HFF-Myc (cell line): ENCODE measurements at regions not wholly inside any gene's neighbourhood (a gene's known extent, or its start where the extent isn't known, plus 50 kb on each side); places are given as distances from the start of the nearest gene placed in this dataset.

Experiments
- DNase-seq: peaks from one replicate; pipeline ENCODE4 v3.0.0-alpha.2; 2011; ENCODE audit warnings: low read depth; ENCODE audit errors: extremely low read depth
- H3K4me3 ChIP-seq: replicated peaks from 2 replicates; pipeline ENCODE4 v1.5.1; 2011; ENCODE audit warnings: low read depth, mild to moderate bottlenecking, control low read depth, low read length
- CTCF ChIP-seq: IDR thresholded peaks from 2 replicates; pipeline ENCODE4 v1.5.1; 2012; ENCODE audit warnings: mild to moderate bottlenecking, low read depth, low read length, control low read depth; ENCODE audit errors: missing control alignments

DNA sequence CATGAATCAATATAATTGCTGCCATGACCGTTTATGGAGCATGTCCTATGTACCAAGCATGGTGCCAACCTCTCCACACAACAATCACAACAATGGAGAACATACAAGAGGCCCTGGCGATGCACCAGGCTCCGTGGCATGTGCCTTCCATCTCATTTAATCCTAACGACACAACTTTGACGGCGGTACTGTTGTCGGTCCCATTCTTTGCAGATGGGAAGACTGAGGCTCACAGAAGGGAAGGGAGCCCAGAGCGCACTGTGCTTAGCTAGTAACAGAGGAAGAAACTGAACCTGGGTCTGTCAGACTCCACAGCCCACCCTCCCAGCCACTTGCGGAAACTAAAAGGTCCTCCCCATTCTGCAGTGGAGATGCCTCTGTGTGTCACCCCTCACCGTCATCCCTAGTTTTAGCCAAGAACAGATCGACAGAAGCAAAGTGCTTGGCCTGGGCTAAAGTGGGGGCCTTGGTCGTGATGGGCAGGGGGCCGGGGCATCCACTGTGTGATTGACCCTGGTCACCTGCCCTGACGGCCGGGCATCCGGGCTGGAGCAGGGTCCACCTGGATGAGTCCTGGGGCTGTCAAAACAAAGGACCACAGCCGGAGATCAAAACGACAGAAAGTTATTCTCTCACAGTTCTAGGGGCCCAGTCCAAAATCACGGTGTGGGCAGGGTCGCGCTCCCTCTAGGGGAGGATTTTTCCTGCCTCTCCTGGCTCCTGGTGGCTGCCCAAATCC lies 183.9 kb downstream of the C16orf95 start:
- H3K4me3 ChIP-seq, result no peak overlapping the region
- DNase-seq, result no peak
- no peak for TF ChIP-seq CTCF

DNA sequence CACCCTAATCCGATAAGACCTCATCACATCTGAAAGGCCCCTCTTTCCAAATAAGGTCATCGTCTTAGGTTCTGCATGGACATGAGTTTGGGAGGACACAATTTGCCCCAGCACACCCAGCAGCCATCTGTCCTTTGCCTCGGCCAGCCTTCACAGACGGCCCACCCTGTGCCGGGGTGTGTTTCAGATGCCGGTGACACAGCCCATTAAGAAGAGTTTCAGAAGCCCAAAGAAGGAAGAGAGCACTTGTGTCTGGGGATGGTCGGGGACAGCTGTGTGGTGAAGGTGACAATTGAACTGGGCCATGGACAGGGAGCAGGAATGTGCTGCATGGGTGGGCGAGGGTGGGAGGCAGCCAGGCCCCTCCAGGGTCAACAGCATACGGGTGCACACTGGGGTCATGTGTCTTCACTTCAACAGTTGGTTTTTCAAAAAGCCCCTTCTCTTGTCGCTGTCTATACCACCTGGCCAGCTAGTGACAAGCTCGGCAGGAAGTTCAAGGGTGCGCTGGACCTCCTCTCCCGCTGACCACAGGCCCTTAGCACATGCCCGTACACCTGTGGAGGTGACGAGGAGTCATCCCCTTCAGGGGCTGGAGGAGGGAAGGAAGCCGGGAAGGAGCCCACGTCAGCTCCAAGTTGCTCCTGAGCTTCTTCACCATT lies 183.1 kb downstream of the C16orf95 start:
- no peak for DNase-seq
- no peak overlapping the region for H3K4me3 ChIP-seq
- TF ChIP-seq CTCF, result no peak

DNA sequence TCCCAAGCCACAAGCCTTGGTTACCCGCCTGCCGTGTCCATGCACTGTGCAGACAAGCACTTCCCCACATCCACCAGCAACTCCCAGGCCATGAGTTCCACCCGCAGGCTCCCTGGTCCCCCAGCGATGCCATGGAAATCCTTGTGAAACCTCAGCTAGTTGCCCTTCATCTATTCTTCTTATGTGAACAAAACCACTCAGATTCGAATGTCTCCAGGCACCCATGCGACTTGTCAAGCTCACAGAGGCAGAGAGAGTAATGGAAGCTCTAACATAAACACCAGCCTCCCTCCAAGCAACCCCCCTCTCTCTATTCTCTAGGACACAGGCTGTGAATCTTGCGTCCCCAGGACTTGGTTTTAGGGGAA lies 182.6 kb downstream of the C16orf95 start:
- no peak for DNase-seq
- H3K4me3 ChIP-seq, result no peak overlapping the region

GRCh38 chr16:87135246-87136030 lies 181.8 kb downstream of the C16orf95 start:
- no peak for DNase-seq
- no peak for TF ChIP-seq CTCF
- no peak overlapping the region for H3K4me3 ChIP-seq

More for the DNA sequence above, 182.6 kb downstream of the C16orf95 start:
- TF ChIP-seq CTCF, result no peak

GRCh38 chr16:87138316-87138715 lies 178.9 kb downstream of the C16orf95 start:
- no peak for DNase-seq
- H3K4me3 ChIP-seq, result no peak overlapping the region
- no peak for TF ChIP-seq CTCF

DNA sequence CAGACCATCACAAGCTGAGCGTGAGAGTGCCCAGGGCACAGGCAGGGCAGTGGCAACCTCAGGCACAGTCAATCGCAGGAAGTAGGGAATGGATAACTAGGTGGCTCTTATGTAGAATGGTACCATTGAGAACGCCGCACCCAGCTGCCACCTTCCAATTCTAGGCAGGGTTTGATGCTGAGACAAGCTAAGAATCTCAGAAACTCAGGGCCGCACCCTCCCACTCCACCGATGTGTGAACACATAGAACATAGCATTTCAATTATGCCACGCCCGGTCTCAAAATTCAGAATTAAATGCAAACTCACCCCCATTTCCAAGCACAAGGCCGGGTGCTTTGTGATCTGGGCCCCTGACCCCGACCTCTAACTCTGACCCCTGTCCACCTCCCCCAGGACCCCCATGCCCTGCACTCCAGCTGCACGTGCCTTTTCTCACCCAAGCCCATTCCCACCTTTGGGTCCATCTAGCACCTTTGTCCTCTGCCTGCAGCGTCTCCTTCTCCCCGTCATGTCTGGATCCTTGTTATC lies 178.4 kb downstream of the C16orf95 start:
- H3K4me3 ChIP-seq, result no peak overlapping the region
- no peak for TF ChIP-seq CTCF
- no peak for DNase-seq
